ENCODE measurements at regions not wholly inside any gene's neighbourhood (a gene's known extent, or its start where the extent isn't known, plus 50 kb on each side); places are given as distances from the start of the nearest gene placed in this dataset.

- TF ChIP-seq CTCF (IDR thresholded peaks at IDR 0.05): no peak
- TF ChIP-seq POLR2A (IDR thresholded peaks at IDR 0.05): no peak
Observed at GRCh38 chr3:107189158-107189791, 188.0 kb upstream of the CCDC54 start.

All from transverse colon (tissue), 3 donors.